HepG2 (cell line): ENCODE measurements at regions not wholly inside any gene's neighbourhood (a gene's known extent, or its start where the extent isn't known, plus 50 kb on each side); places are given as distances from the start of the nearest gene placed in this dataset.

Source experiments
- ATAC-seq: fragments of 200-7000 bp; cut with Tn5 transposase; 3 replicates; pipeline ENCODE4 v1.9.1; 2020; ENCODE audit warnings: mild to moderate bottlenecking, moderate library complexity
- BruUV-seq: library from RNA; stranded (reverse); fragments of 400-500 nt; replicated peaks from 2 replicates; lab custom pipeline; 2021; lab: Mats Ljungman, UMichigan
- CTCF ChIA-PET: fragments of 300-600 bp; formaldehyde crosslinking; extraction: SDS; loops from one replicate; lab custom pipeline; 2021; ENCODE audit warnings: low total read pairs, inconsistent platforms, low intra/inter-chr PET ratio; lab: Yijun Ruan, JAX
- POLR2A ChIA-PET: fragments of 350-600 bp; sonication (Branson Sonifier 250); formaldehyde crosslinking; loops from one replicate; lab custom pipeline; 2020; ENCODE audit warnings: antibody characterized with exemption, inconsistent platforms; lab: Yijun Ruan, JAX
- DNase-seq: peaks from one replicate; pipeline ENCODE4 v3.0.0-alpha.2; 2015; ENCODE audit warnings: low spot score
- FAIRE-seq: peaks from 3 replicates; lab custom pipeline; 2011; peaks lifted over from hg19 to GRCh38; lab: Jason Lieb, UNC
- H2AFZ ChIP-seq: one replicate; pipeline ENCODE4 v1.6.1; 2011; ENCODE audit warnings: low read length, inconsistent platforms
- H3K27ac ChIP-seq: fragments of 300-600 bp; 3 replicates; pipeline ENCODE4 v1.8.0; 2011; ENCODE audit warnings: mixed run types, mild to moderate bottlenecking, mixed read lengths, low read length, inconsistent platforms; ENCODE audit not compliant: insufficient read depth; ENCODE audit errors: extremely low read length
- H3K27me3 ChIP-seq, 2 experiments: fragments of 200-600 bp in 1 of 2; 2 replicates in 1 of 2; 3 replicates in 1 of 2; pipeline versions ENCODE4 v1.6.0 to v1.8.0; 2011; ENCODE audit warnings: low read length in 2 of 2, mild to moderate bottlenecking in 2 of 2, moderate library complexity in 2 of 2, inconsistent platforms in 1 of 2; ENCODE audit not compliant: insufficient read depth in 2 of 2, control insufficient read depth in 1 of 2
- H3K36me3 ChIP-seq, 2 experiments: fragments of 200-600 bp in 1 of 2; replicated peaks in 1 of 2; 2 replicates in 1 of 2; 3 replicates in 1 of 2; pipeline versions ENCODE4 v1.5.1 to v1.8.0; 2011; ENCODE audit warnings: low read length in 2 of 2, inconsistent platforms in 1 of 2; ENCODE audit not compliant: insufficient read depth in 2 of 2, control insufficient read depth in 1 of 2
- H3K4me1 ChIP-seq: 2 replicates; pipeline ENCODE4 v1.5.1; 2012; ENCODE audit warnings: low read length, inconsistent platforms; ENCODE audit not compliant: insufficient read depth
- H3K4me2 ChIP-seq: 2 replicates; pipeline ENCODE4 v1.6.0; 2011; ENCODE audit warnings: low read depth, low read length, inconsistent platforms
- H3K4me3 ChIP-seq, 3 experiments: fragments of 200-600 bp in 1 of 3; sonication (generic), shearing (Covaris generic) in 1 of 3; replicated peaks in 1 of 3; 2 replicates each; pipeline ENCODE4 v1.5.1; 2011 to 2016; ENCODE audit warnings: low read length in 3 of 3, inconsistent platforms in 2 of 3, low read depth in 2 of 3, mild to moderate bottlenecking in 2 of 3, control low read depth in 1 of 3, mixed read lengths in 1 of 3; ENCODE audit not compliant: insufficient read depth in 1 of 3
- H3K79me2 ChIP-seq: one replicate; pipeline ENCODE4 v1.6.1; 2011; ENCODE audit warnings: low read length, inconsistent platforms; ENCODE audit not compliant: insufficient read depth
- H3K9ac ChIP-seq: 2 replicates; pipeline ENCODE4 v1.6.0; 2011; ENCODE audit warnings: mild to moderate bottlenecking, low read depth, low read length, inconsistent platforms; ENCODE audit not compliant: insufficient read depth
- H3K9me3 ChIP-seq: 2 replicates; pipeline ENCODE4 v1.5.1; 2012; ENCODE audit warnings: mild to moderate bottlenecking, low read length
- H4K20me1 ChIP-seq: 2 replicates; pipeline ENCODE4 v1.6.0; 2011; ENCODE audit warnings: inconsistent platforms, mild to moderate bottlenecking, low read length, moderate library complexity; ENCODE audit not compliant: insufficient read depth
- CCDC6 ChIP-seq: sonication (generic); formaldehyde crosslinking; IDR thresholded peaks from 2 replicates; pipeline ENCODE4 v1.8.1; 2022; ENCODE audit warnings: mild to moderate bottlenecking, missing genetic modification reagents, moderate library complexity
- CTCF ChIP-seq: sonication (generic); formaldehyde crosslinking; IDR thresholded peaks from 2 replicates; pipeline ENCODE4 v1.5.0; 2020; ENCODE audit warnings: mild to moderate bottlenecking, missing genetic modification reagents, moderate library complexity
- PPARG ChIP-seq: conservative IDR thresholded peaks from 2 replicates; pipeline ENCODE4 v1.6.1; 2016; ENCODE audit warnings: missing biosample characterization, missing genetic modification reagents
- RAD21 ChIP-seq: fragments of 450-650 bp; formaldehyde crosslinking; IDR thresholded peaks from 2 replicates; pipeline ENCODE4 v1.5.0; 2020; ENCODE audit warnings: mild to moderate bottlenecking
- SNAI1 ChIP-seq: sonication (generic); formaldehyde crosslinking; IDR thresholded peaks from 2 replicates; pipeline ENCODE4 v1.5.0; 2020; ENCODE audit warnings: mild to moderate bottlenecking, missing genetic modification reagents, borderline replicate concordance
- ZBTB2 ChIP-seq: sonication (generic); formaldehyde crosslinking; IDR thresholded peaks from 2 replicates; pipeline ENCODE4 v1.8.0; 2022; ENCODE audit warnings: low read depth, missing genetic modification reagents
- ZKSCAN8 ChIP-seq: IDR thresholded peaks from 2 replicates; pipeline ENCODE4 v1.6.1; 2016; ENCODE audit warnings: borderline replicate concordance, missing genetic modification reagents, missing compliant biosample characterization
- ZNF142 ChIP-seq: sonication (generic); formaldehyde crosslinking; IDR thresholded peaks from 2 replicates; pipeline ENCODE4 v1.4.0; 2020; ENCODE audit warnings: missing genetic modification reagents
- ZNF598 ChIP-seq: sonication (generic); formaldehyde crosslinking; IDR thresholded peaks from 2 replicates; pipeline ENCODE4 v1.5.1; 2020; ENCODE audit warnings: mild to moderate bottlenecking, missing genetic modification reagents, borderline replicate concordance
- ZNF740 ChIP-seq: sonication (generic); formaldehyde crosslinking; IDR thresholded peaks from 2 replicates; pipeline ENCODE4 v1.4.0; 2020; ENCODE audit warnings: missing genetic modification reagents
- ZNF800 ChIP-seq: sonication (generic); formaldehyde crosslinking; IDR thresholded peaks from 2 replicates; pipeline ENCODE4 v1.4.0; 2020; ENCODE audit warnings: missing genetic modification reagents
- WGBS: methylation state at CpG from one replicate; pipeline ENCODE4 v1.1.6; 2017; ENCODE audit warnings: low lambda C conversion rate; 5-methylcytosine and 5-hydroxymethylcytosine counted together
- in situ Hi-C: cut with HindIII; loops from 2 replicates; pipeline ENCODE4 v1.10.0; 2017; ENCODE audit warnings: low pct_unique_long_range_greater_than_20kb; ENCODE audit not compliant: extremely low pct_ligation_motif_present
- intact Hi-C: fragments of 100-400 bp; cut with micrococcal nuclease; formaldehyde crosslinking; loops from one replicate; pipeline ENCODE4 v1.10.0; 2022; ENCODE audit not compliant: unreplicated experiment

- TF ChIP-seq ZNF142, result no peak
- TF ChIP-seq RAD21, result peak; percentile 47; the same call in 1 of the 2 replicates
- TF ChIP-seq SNAI1 (CRISPR knock-in tag), result no peak
- peak; percentile 82 for TF ChIP-seq CTCF (CRISPR knock-in tag)
Observed at GRCh38 chr10:120221873-120222485, 235.0 kb upstream of the PLPP4 start (continued).

- TF ChIP-seq CCDC6 (CRISPR knock-in tag) (no peak), PPARG (CRISPR knock-in tag) (0 out of 2 replicates have a peak, but pooled peaks have one; percentile 34), ZKSCAN8 (CRISPR knock-in tag) (no peak), ZNF740 (CRISPR knock-in tag) (no peak), ZNF598 (CRISPR knock-in tag) (no peak), ZBTB2 (no peak), ZNF800 (CRISPR knock-in tag) (no peak)
- Histone ChIP-seq H3K4me2 (no peak overlapping the region), H4K20me1 (no peaks in the 10 kb centered on the region), H3K27me3 (no peaks in the 10 kb centered on the region), H3K36me3 (no peaks in the 10 kb centered on the region), H3K4me1 (peaks cover 10% of the 10 kb centered on the region), H3K79me2 (no peaks in the 10 kb centered on the region), H2AFZ (no peak overlapping the region), H3K4me3 (no peak overlapping the region), H3K27ac (no peak overlapping the region), H3K9ac (no peak overlapping the region), H3K9me3 (no peaks in the 10 kb centered on the region)
- no TSS peak for BruUV-seq
- ChIA-PET CTCF (no interaction called here), POLR2A (no interaction called here)
- peak; percentile 75 for ATAC-seq
- peak; percentile 11 for DNase-seq
- 1% methylated on average over 4 of the region's 4 CpGs for WGBS
- in situ Hi-C loops (loop anchor here (5.0 kb wide), 1 partner anchor 103 kb away; no protein-coding TSS in a partner anchor), intact Hi-C loops (no loop called here)
- no peak for FAIRE-seq
Observed at GRCh38 chr10:120229641-120230040, 227.4 kb upstream of the PLPP4 start.
